Upper lobe of left lung (tissue), 6 donors: ENCODE measurements at regions not wholly inside any gene's neighbourhood (a gene's known extent, or its start where the extent isn't known, plus 50 kb on each side); places are given as distances from the start of the nearest gene placed in this dataset.
A peak's percentile ranks its signal among the peaks of the same experiment; 100 is the strongest.

ENCODE experiments used
- ATAC-seq, 2 donors: fragments of 200-7000 bp; cut with Tn5 transposase; one replicate each; pipeline ENCODE4 v1.9.1; 2022; ENCODE audit warnings: mild to moderate bottlenecking in 2 of 2, moderate library complexity in 2 of 2; ENCODE audit not compliant: low FRiP score in 2 of 2
- DNase-seq, 2 donors: peaks; one replicate each; pipeline ENCODE4 v3.0.0-alpha.2; 2019 to 2020
- H3K27ac ChIP-seq, 4 donors: fragments of 200-600 bp; sonication (generic); one replicate each; pipeline ENCODE4 v1.5.1; 2016 to 2019
- H3K27me3 ChIP-seq, 4 donors: fragments of 200-600 bp; sonication (generic); one replicate each; pipeline ENCODE4 v1.5.1; 2017 to 2019
- H3K36me3 ChIP-seq, 4 donors: fragments of 200-600 bp; sonication (generic); one replicate each; pipeline ENCODE4 v1.5.1; 2016 to 2019
- H3K4me1 ChIP-seq, 4 donors: fragments of 200-600 bp; sonication (generic); one replicate each; pipeline ENCODE4 v1.5.1; 2018 to 2019
- H3K4me3 ChIP-seq, 4 donors: fragments of 200-600 bp; sonication (generic); one replicate each; pipeline ENCODE4 v1.5.1; 2017 to 2019; ENCODE audit warnings: mild to moderate bottlenecking in 2 of 4, moderate library complexity in 1 of 4
- H3K9me3 ChIP-seq, 4 donors: fragments of 200-600 bp; sonication (generic); one replicate each; pipeline ENCODE4 v1.5.1; 2018 to 2019
- CTCF ChIP-seq, 6 experiments: fragments of 450-650 bp in 4 of 6; fragments of 200-600 bp in 2 of 6; sonication (generic) in 2 of 6; IDR thresholded peaks; one replicate each; pipeline ENCODE4 v1.5.1; 2016 to 2019; ENCODE audit warnings: antibody characterized with exemption in 6 of 6
- EP300 ChIP-seq, 4 donors: sonication (generic); formaldehyde crosslinking; IDR thresholded peaks; one replicate each; pipeline ENCODE4 v1.5.1; 2017; ENCODE audit warnings: antibody characterized with exemption in 4 of 4, control low read depth in 2 of 4
- POLR2A ChIP-seq, 4 donors: fragments of 450-650 bp; IDR thresholded peaks; one replicate each; pipeline ENCODE4 v1.5.1; 2016 to 2017; ENCODE audit warnings: antibody characterized with exemption in 4 of 4, mild to moderate bottlenecking in 2 of 4
- POLR2AphosphoS5 ChIP-seq, 2 donors: sonication (generic); formaldehyde crosslinking; IDR thresholded peaks; one replicate each; pipeline ENCODE4 v1.5.1; 2017; ENCODE audit warnings: antibody characterized with exemption in 2 of 2
- WGBS, 2 donors: methylation state at CpG; one replicate each; pipeline ENCODE4 v1.1.5; 2017 to 2018; 5-methylcytosine and 5-hydroxymethylcytosine counted together
- donor health status: DM: no; HTN: no; CAD: no; lungs with moderate emphysema.
- donor health status: DM: no; HTN: yes; CAD: no; lungs with severe emphysema.

DNA sequence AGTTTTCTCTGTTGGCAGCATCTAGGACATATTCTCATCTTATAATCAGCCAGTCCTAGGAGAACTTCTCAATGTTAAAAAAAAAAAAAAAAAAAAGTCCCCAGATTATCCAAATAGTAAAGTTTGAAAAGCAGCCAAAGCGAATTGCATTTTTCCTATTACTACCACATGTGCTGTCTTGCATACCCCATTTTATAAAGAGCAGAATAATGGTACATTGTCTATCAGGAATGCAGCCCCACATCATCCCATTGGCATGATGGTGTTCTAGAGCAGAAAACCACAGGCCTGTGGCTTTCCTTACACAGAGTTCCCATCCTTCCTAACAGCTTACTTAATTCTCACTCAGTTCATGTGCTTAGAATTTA lies 381.6 kb downstream of the TMEM38B start:
- H3K27me3 ChIP-seq: no peaks in the 10 kb centered on the region
- no peak overlapping the region for H3K27ac ChIP-seq
- H3K4me1 ChIP-seq: no peaks in the 10 kb centered on the region
- no peak for DNase-seq
- H3K9me3 ChIP-seq: no peaks in the 10 kb centered on the region
- TF ChIP-seq POLR2AphosphoS5 (IDR thresholded peaks at IDR 0.05) (no peak), CTCF (IDR thresholded peaks at IDR 0.05) (no peak), EP300 (IDR thresholded peaks at IDR 0.05) (no peak), POLR2A (IDR thresholded peaks at IDR 0.05) (no peak)
- 76 to 82% methylated on average over 1 of the region's 1 CpG for WGBS, 2 donors
- H3K36me3 ChIP-seq: no peaks in the 10 kb centered on the region
- H3K4me3 ChIP-seq: no peak overlapping the region
- ATAC-seq: peak in 1 of 2 donors; percentile 81

GRCh38 chr9:106076711-106077110 lies 382.4 kb downstream of the TMEM38B start:
- 36 to 73% methylated on average over 1 of the region's 1 CpG for WGBS, 2 donors
- no peak for ATAC-seq
- no peak overlapping the region for H3K4me3 ChIP-seq
- no peaks in the 10 kb centered on the region for H3K27me3 ChIP-seq
- H3K36me3 ChIP-seq: no peaks in the 10 kb centered on the region
- no peak overlapping the region for H3K27ac ChIP-seq
- no peaks in the 10 kb centered on the region for H3K4me1 ChIP-seq
- no peaks in the 10 kb centered on the region for H3K9me3 ChIP-seq
- DNase-seq: no peak
- TF ChIP-seq POLR2A (IDR thresholded peaks at IDR 0.05) (no peak), CTCF (IDR thresholded peaks at IDR 0.05) (no peak), POLR2AphosphoS5 (IDR thresholded peaks at IDR 0.05) (no peak)

DNA sequence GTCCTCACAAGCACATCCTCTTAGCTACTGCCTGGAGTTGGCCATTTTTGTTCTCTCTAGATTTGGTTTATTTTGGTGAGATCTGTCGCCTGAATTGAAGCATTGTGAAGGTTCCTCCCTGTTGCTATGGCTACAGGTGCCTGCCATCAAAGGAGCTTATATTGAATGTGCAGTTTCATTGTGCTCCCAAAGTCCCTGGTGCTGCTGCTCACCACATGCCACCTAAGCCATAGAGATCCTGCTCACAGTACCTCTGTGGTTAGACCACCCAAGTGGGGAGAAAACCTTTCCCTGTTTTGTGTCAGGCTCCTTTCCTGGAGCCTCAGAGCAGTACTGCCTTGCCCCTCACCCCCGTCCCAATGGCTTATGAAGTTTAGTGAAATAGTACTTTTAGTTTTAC lies 383.4 kb downstream of the TMEM38B start:
- no peaks in the 10 kb centered on the region for H3K4me1 ChIP-seq
- 84 to 88% methylated on average over 2 of the region's 2 CpGs for WGBS, 2 donors

GRCh38 chr9:106082621-106083020 lies 388.3 kb downstream of the TMEM38B start:
- no peak for TF ChIP-seq POLR2A (IDR thresholded peaks at IDR 0.05)
- no peak for TF ChIP-seq EP300 (IDR thresholded peaks at IDR 0.05)
- no peak for TF ChIP-seq POLR2AphosphoS5 (IDR thresholded peaks at IDR 0.05)
- no peak for TF ChIP-seq CTCF (IDR thresholded peaks at IDR 0.05)
- ATAC-seq: no peak

More for the DNA sequence above, 383.4 kb downstream of the TMEM38B start:
- Histone ChIP-seq H3K27ac (no peak overlapping the region), H3K9me3 (no peaks in the 10 kb centered on the region), H3K4me3 (no peak overlapping the region), H3K36me3 (no peaks in the 10 kb centered on the region), H3K27me3 (no peaks in the 10 kb centered on the region)
- DNase-seq (no peak), ATAC-seq (no peak)
- TF ChIP-seq EP300 (IDR thresholded peaks at IDR 0.05) (no peak), POLR2AphosphoS5 (IDR thresholded peaks at IDR 0.05) (no peak)

DNA sequence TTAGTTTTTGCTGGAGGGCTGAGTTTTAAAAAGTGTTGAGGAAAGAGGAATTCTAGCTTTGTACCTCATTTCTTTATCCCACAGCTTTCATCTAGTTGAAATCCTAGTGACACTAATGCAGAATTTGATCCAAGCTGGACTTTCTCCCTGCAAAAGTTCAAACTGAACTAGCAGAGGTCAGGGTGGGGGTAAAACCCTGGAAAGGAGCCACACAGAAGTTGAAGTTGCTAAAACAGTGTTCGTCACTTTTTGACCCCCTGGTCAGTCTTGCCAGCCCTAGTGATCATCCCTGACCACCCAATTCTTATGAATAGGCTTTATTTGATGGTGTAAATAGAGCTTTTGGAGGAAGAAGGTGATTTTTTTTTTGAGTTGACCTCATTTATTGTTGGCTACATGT lies 390.4 kb downstream of the TMEM38B start:
- Histone ChIP-seq H3K4me1 (no peaks in the 10 kb centered on the region), H3K9me3 (no peaks in the 10 kb centered on the region), H3K4me3 (no peak overlapping the region), H3K27ac (no peak overlapping the region), H3K27me3 (no peaks in the 10 kb centered on the region), H3K36me3 (no peaks in the 10 kb centered on the region)
- WGBS, 2 donors: 22 to 42% methylated on average over 1 of the region's 1 CpG
- TF ChIP-seq EP300 (IDR thresholded peaks at IDR 0.05) (no peak), CTCF (IDR thresholded peaks at IDR 0.05) (no peak), POLR2A (IDR thresholded peaks at IDR 0.05) (no peak)
- DNase-seq: no peak
- no peak for ATAC-seq

More at GRCh38 chr9:106082621-106083020, 388.3 kb downstream of the TMEM38B start:
- H3K27ac ChIP-seq: no peak overlapping the region
- H3K36me3 ChIP-seq: no peaks in the 10 kb centered on the region
- no peaks in the 10 kb centered on the region for H3K9me3 ChIP-seq
- WGBS, 2 donors: 58 to 70% methylated on average over 3 of the region's 3 CpGs
- no peak overlapping the region for H3K4me3 ChIP-seq
- DNase-seq: no peak
- no peaks in the 10 kb centered on the region for H3K27me3 ChIP-seq
- no peaks in the 10 kb centered on the region for H3K4me1 ChIP-seq
